Neural cell (in vitro differentiated cells): ENCODE measurements at regions not wholly inside any gene's neighbourhood (a gene's known extent, or its start where the extent isn't known, plus 50 kb on each side); places are given as distances from the start of the nearest gene placed in this dataset.

Source experiments
- RAD21 ChIP-seq: fragments of 450-650 bp; conservative IDR thresholded peaks from 2 replicates; pipeline ENCODE4 v1.6.1; 2014; ENCODE audit warnings: antibody characterized with exemption, mild to moderate bottlenecking, moderate library complexity
- TF ChIP-seq, protein P1 (sequence below): fragments of 450-650 bp; IDR thresholded peaks from 2 replicates; pipeline ENCODE4 v1.5.1; 2014; ENCODE audit warnings: antibody characterized with exemption, mild to moderate bottlenecking, moderate library complexity; ENCODE audit not compliant: poor library complexity, severe bottlenecking

DNA sequence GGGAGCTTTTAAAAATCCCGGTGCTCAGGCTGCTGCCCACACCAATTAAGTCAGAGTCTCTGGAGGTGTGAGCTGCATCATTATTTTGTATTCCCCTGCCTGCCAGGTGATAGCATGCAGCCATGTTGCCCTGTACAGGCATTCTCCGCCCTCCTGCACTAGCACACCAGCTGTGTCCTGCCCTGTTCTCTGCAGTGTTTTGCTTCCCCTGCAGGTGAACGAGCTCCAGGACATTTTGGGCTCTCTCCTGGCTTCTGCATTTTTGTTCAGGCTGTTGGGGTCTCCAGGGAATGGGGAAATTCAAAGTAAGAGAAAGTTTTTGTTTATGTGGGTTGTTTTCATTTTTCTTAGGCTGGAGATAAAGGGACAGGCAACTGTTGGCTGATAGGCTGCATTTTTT is 271.0 kb upstream of the COBL start:
- TF ChIP-seq, protein P1, sequence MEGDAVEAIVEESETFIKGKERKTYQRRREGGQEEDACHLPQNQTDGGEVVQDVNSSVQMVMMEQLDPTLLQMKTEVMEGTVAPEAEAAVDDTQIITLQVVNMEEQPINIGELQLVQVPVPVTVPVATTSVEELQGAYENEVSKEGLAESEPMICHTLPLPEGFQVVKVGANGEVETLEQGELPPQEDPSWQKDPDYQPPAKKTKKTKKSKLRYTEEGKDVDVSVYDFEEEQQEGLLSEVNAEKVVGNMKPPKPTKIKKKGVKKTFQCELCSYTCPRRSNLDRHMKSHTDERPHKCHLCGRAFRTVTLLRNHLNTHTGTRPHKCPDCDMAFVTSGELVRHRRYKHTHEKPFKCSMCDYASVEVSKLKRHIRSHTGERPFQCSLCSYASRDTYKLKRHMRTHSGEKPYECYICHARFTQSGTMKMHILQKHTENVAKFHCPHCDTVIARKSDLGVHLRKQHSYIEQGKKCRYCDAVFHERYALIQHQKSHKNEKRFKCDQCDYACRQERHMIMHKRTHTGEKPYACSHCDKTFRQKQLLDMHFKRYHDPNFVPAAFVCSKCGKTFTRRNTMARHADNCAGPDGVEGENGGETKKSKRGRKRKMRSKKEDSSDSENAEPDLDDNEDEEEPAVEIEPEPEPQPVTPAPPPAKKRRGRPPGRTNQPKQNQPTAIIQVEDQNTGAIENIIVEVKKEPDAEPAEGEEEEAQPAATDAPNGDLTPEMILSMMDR, result no peak
- no peak for TF ChIP-seq RAD21
